ENCODE measurements at regions not wholly inside any gene's neighbourhood (a gene's known extent, or its start where the extent isn't known, plus 50 kb on each side); places are given as distances from the start of the nearest gene placed in this dataset.
"Not testable (repeated sequence)": the region's sequence is repeated elsewhere in the genome, so short reads cannot be mapped to it uniquely, and the experiment has no call there.

- DNase-seq (ENCODE audit: low read depth in 2 of 2) = peak in 1 of 2 donors; percentile 11
- no peak overlapping the region for H3K4me3 ChIP-seq (replicated peaks in 1 of 2; ENCODE audit: low read depth in 2 of 2, low read length in 2 of 2)
- TF ChIP-seq CTCF (IDR thresholded peaks at IDR 0.05; ENCODE audit: low read depth, low read length) = no peak
Observed at GRCh38 chr3:191020730-191021396, 158.4 kb upstream of the GMNC start.

GRCh38 chr3:191019855-191020254 is 157.4 kb upstream of the GMNC start:
- TF ChIP-seq CTCF (IDR thresholded peaks at IDR 0.05; ENCODE audit: low read depth, low read length) = no peak
- no peak for DNase-seq (ENCODE audit: low read depth in 2 of 2)
- no peak overlapping the region for H3K4me3 ChIP-seq (replicated peaks in 1 of 2; ENCODE audit: low read depth in 2 of 2, low read length in 2 of 2)

- not testable (repeated sequence) for H3K4me3 ChIP-seq (replicated peaks in 1 of 2; ENCODE audit: low read depth in 2 of 2, low read length in 2 of 2); DNase-seq (ENCODE audit: low read depth in 2 of 2)
Observed at GRCh38 chr3:191015960-191016359, 153.5 kb upstream of the GMNC start.

- DNase-seq (ENCODE audit: low read depth in 2 of 2) = no peak
- TF ChIP-seq CTCF (IDR thresholded peaks at IDR 0.05; ENCODE audit: low read depth, low read length) = no peak
- no peak overlapping the region for H3K4me3 ChIP-seq (replicated peaks in 1 of 2; ENCODE audit: low read depth in 2 of 2, low read length in 2 of 2)
Observed at GRCh38 chr3:191008074-191008473, 145.6 kb upstream of the GMNC start.

DNA sequence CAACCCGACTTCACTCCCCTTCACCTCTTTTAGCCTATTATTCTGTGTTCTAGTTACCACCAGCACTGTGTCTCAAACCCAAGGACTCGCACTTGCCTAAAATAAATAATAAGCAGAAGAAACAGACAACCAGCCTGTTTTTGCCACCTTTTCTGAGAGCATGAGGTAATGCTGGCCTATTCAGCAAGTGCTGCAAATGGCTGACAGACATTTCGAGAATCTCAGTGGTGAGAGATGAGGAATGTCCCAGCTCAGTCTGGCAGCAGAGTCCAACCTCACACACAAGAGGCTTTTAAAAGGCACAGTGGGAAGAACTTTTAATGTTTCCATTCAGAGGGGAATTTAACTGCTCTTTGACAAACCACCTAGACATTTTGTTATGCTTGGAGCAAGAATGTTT is 143.3 kb upstream of the GMNC start:
- no peak overlapping the region for H3K4me3 ChIP-seq (replicated peaks in 1 of 2; ENCODE audit: low read depth in 2 of 2, low read length in 2 of 2)
- no peak for TF ChIP-seq CTCF (IDR thresholded peaks at IDR 0.05; ENCODE audit: low read depth, low read length)
- DNase-seq (ENCODE audit: low read depth in 2 of 2) = no peak

DNA sequence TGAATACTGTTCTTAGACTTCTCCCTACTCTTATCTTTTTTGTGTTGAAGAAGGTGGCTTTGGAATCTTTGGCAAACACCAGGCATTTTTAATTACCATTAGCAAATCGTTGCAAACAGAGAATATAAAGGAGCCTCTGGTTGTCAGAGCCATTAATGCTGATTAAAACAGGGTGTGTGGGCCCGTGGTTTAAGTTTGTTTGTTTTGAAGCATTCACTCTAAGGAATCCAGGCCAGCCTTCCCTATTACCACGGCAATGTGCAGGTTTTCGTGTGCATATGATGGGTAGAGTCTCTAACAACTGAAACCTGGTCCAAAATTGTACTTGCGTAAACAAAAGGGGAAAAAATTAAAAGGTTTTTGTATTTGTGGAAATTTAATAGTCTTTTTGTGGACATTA is 141.2 kb upstream of the GMNC start:
- no peak for TF ChIP-seq CTCF (IDR thresholded peaks at IDR 0.05; ENCODE audit: low read depth, low read length)
- no peak for DNase-seq (ENCODE audit: low read depth in 2 of 2)
- no peak overlapping the region for H3K4me3 ChIP-seq (replicated peaks in 1 of 2; ENCODE audit: low read depth in 2 of 2, low read length in 2 of 2)

DNA sequence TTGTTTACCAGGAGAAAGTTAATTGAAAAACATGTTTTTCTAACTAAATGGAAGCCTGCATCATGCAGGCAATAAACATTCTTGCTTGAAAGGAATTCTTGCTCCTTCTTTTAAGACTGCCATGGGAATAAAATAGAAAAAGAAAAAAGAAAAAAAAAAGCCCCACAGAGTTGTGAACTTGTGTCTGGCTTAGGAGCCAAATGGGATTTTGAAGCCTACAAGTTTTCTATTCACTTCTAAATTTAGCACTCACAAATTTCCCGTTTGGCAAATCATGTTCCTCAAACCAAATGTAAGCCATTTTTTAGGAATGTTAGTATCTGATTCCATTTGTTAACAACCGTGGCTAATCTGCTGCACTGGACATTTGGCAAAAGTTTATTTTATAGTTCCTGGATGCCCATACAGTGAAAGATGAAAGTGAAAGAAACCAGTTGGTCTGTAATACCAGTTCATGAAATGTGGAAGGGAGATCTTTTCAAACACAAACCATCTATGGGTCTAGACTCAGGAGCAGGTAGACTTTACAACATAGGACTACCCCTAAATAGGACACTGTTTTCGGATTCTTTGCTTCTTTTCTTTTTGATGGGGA is 133.8 kb upstream of the GMNC start:
- TF ChIP-seq CTCF (IDR thresholded peaks at IDR 0.05; ENCODE audit: low read depth, low read length) = no peak
- no peak for DNase-seq (ENCODE audit: low read depth in 2 of 2)
- H3K4me3 ChIP-seq (replicated peaks in 1 of 2; ENCODE audit: low read depth in 2 of 2, low read length in 2 of 2) = no peak overlapping the region
